Activated CD8-positive, alpha-beta memory T cell treated with anti-CD3 and anti-CD28 coated beads, Interleukin-2, amount 50 U/mL, for 4 hours (primary cell): ENCODE measurements at regions not wholly inside any gene's neighbourhood (a gene's known extent, or its start where the extent isn't known, plus 50 kb on each side); places are given as distances from the start of the nearest gene placed in this dataset.

Source experiments
- DNase-seq: peaks from one replicate; pipeline ENCODE4 v3.0.0-alpha.2; 2020

- no peak for DNase-seq
Measured at GRCh38 chr2:71919708-71920107, 228.0 kb downstream of the CYP26B1 start.

GRCh38 chr2:71910277-71910676 lies 237.4 kb downstream of the CYP26B1 start:
- DNase-seq = no peak

GRCh38 chr2:71908798-71909197 lies 238.9 kb downstream of the CYP26B1 start:
- DNase-seq = no peak

- no peak for DNase-seq
Measured at GRCh38 chr2:71907503-71907902, 240.2 kb downstream of the CYP26B1 start.

- DNase-seq = no peak
Measured at GRCh38 chr2:71906357-71906973, 241.2 kb downstream of the CYP26B1 start.

- DNase-seq = no peak
Measured at GRCh38 chr2:71905205-71905604, 242.5 kb downstream of the CYP26B1 start.

- no peak for DNase-seq
Measured at GRCh38 chr2:71903841-71904240, 243.8 kb downstream of the CYP26B1 start.

GRCh38 chr2:71901466-71901865 lies 246.2 kb downstream of the CYP26B1 start:
- no peak for DNase-seq

GRCh38 chr2:71898851-71899681 lies 248.6 kb downstream of the CYP26B1 start:
- DNase-seq = no peak

GRCh38 chr2:71898375-71898774 lies 249.3 kb downstream of the CYP26B1 start:
- DNase-seq = no peak

- no peak for DNase-seq
Measured at GRCh38 chr2:71897836-71898235, 249.8 kb downstream of the CYP26B1 start.

- no peak for DNase-seq
Measured at GRCh38 chr2:71897137-71897480, 250.6 kb downstream of the CYP26B1 start.

- no peak for DNase-seq
Measured at GRCh38 chr2:71896385-71897136, 251.1 kb downstream of the CYP26B1 start.

GRCh38 chr2:71895320-71896161 lies 252.1 kb downstream of the CYP26B1 start:
- no peak for DNase-seq

GRCh38 chr2:71894261-71894660 lies 253.4 kb downstream of the CYP26B1 start:
- DNase-seq = no peak

- DNase-seq = no peak
Measured at GRCh38 chr2:71893646-71894045, 254.0 kb downstream of the CYP26B1 start.

GRCh38 chr2:71892896-71893295 lies 254.8 kb downstream of the CYP26B1 start:
- DNase-seq = no peak

- DNase-seq = no peak
Measured at GRCh38 chr2:71892423-71892730, 255.3 kb downstream of the CYP26B1 start.

- no peak for DNase-seq
Measured at GRCh38 chr2:71891719-71892422, 255.8 kb downstream of the CYP26B1 start.

- DNase-seq = no peak
Measured at GRCh38 chr2:71891155-71891554, 256.5 kb downstream of the CYP26B1 start.

GRCh38 chr2:71889759-71890684 lies 257.6 kb downstream of the CYP26B1 start:
- DNase-seq = no peak
